ENCODE measurements at regions not wholly inside any gene's neighbourhood (a gene's known extent, or its start where the extent isn't known, plus 50 kb on each side); places are given as distances from the start of the nearest gene placed in this dataset.

GRCh38 chr2:126187668-126188067, 468.3 kb upstream of the GYPC start:
- TF ChIP-seq CTCF (IDR thresholded peaks at IDR 0.05): no peak
- Histone ChIP-seq H3K4me3 (no peak overlapping the region), H3K36me3 (ENCODE audit: low read depth) (no peaks in the 10 kb centered on the region), H3K9me3 (no peaks in the 10 kb centered on the region), H3K4me1 (ENCODE audit: low read depth) (no peaks in the 10 kb centered on the region)
- no peak for DNase-seq
- ATAC-seq: no peak
- intact Hi-C loops (cut with DNase I, micrococcal nuclease): no loop called here

GRCh38 chr2:126189527-126189926, 466.4 kb upstream of the GYPC start:
- H3K4me3 ChIP-seq: no peak overlapping the region
- intact Hi-C loops (cut with DNase I, micrococcal nuclease): no loop called here
- no peak for TF ChIP-seq CTCF (IDR thresholded peaks at IDR 0.05)

GRCh38 chr2:126200538-126200937, 455.4 kb upstream of the GYPC start:
- TF ChIP-seq CTCF (IDR thresholded peaks at IDR 0.05): no peak

More at GRCh38 chr2:126189527-126189926, 466.4 kb upstream of the GYPC start:
- no peaks in the 10 kb centered on the region for H3K9me3 ChIP-seq
- ATAC-seq (no peak), DNase-seq (no peak)
- no peaks in the 10 kb centered on the region for H3K4me1 ChIP-seq (ENCODE audit: low read depth)
- H3K36me3 ChIP-seq (ENCODE audit: low read depth): no peaks in the 10 kb centered on the region

GRCh38 chr2:126208266-126208665, 447.7 kb upstream of the GYPC start:
- Histone ChIP-seq H3K4me1 (ENCODE audit: low read depth) (no peaks in the 10 kb centered on the region), H3K9me3 (no peaks in the 10 kb centered on the region), H3K36me3 (ENCODE audit: low read depth) (no peaks in the 10 kb centered on the region), H3K4me3 (no peak overlapping the region)
- ATAC-seq: no peak
- intact Hi-C loops (cut with DNase I, micrococcal nuclease): no loop called here
- no peak for TF ChIP-seq CTCF (IDR thresholded peaks at IDR 0.05)
- DNase-seq: no peak

More at GRCh38 chr2:126200538-126200937, 455.4 kb upstream of the GYPC start:
- no peak for DNase-seq
- Histone ChIP-seq H3K9me3 (no peaks in the 10 kb centered on the region), H3K4me3 (no peak overlapping the region), H3K4me1 (ENCODE audit: low read depth) (no peaks in the 10 kb centered on the region), H3K36me3 (ENCODE audit: low read depth) (no peaks in the 10 kb centered on the region)
- intact Hi-C loops (cut with DNase I, micrococcal nuclease): no loop called here
- ATAC-seq: no peak

- Histone ChIP-seq H3K36me3 (ENCODE audit: low read depth) (no peaks in the 10 kb centered on the region), H3K9me3 (no peaks in the 10 kb centered on the region), H3K4me1 (ENCODE audit: low read depth) (no peaks in the 10 kb centered on the region), H3K4me3 (no peak overlapping the region)
- no peak for TF ChIP-seq CTCF (IDR thresholded peaks at IDR 0.05)
- ATAC-seq (no peak), DNase-seq (no peak)
- intact Hi-C loops (cut with DNase I, micrococcal nuclease): no loop called here
Observed at GRCh38 chr2:126212735-126213134, 443.2 kb upstream of the GYPC start.

- no peaks in the 10 kb centered on the region for H3K4me1 ChIP-seq (ENCODE audit: low read depth)
- intact Hi-C loops (cut with DNase I, micrococcal nuclease): no loop called here
- no peak for DNase-seq
- no peaks in the 10 kb centered on the region for H3K9me3 ChIP-seq
- no peak for TF ChIP-seq CTCF (IDR thresholded peaks at IDR 0.05)
- H3K4me3 ChIP-seq: no peak overlapping the region
- H3K36me3 ChIP-seq (ENCODE audit: low read depth): no peaks in the 10 kb centered on the region
- ATAC-seq: no peak
Observed at GRCh38 chr2:126219081-126219480, 436.9 kb upstream of the GYPC start.

All from mucosa of descending colon (tissue), 3 donors.